ENCODE measurements at regions not wholly inside any gene's neighbourhood (a gene's known extent, or its start where the extent isn't known, plus 50 kb on each side); places are given as distances from the start of the nearest gene placed in this dataset.
"Not testable (repeated sequence)": the region's sequence is repeated elsewhere in the genome, so short reads cannot be mapped to it uniquely, and the experiment has no call there.

GRCh38 chr6:139525415-139525814 is 151.0 kb upstream of the CITED2 start:
- DNase-seq: no peak

DNA sequence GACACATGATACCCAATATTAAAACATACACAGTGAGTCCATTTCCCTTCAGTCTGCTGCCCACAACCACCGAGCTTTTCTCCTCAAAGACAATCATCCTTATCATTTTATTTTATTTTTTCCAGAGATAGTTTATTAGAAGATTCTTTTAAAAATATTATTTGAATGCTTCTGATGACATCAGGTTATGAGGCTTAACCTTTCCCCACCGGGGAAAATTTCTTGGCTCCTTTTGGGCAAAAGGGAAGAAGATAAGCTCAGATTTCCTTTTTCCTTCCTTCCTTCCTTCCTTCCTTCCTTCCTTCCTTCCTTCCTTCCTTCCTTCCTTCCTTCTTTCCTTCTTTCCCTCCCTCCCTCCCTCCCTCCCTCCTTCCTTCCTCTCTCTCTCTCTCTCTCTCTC is 149.5 kb upstream of the CITED2 start:
- DNase-seq: no peak

DNA sequence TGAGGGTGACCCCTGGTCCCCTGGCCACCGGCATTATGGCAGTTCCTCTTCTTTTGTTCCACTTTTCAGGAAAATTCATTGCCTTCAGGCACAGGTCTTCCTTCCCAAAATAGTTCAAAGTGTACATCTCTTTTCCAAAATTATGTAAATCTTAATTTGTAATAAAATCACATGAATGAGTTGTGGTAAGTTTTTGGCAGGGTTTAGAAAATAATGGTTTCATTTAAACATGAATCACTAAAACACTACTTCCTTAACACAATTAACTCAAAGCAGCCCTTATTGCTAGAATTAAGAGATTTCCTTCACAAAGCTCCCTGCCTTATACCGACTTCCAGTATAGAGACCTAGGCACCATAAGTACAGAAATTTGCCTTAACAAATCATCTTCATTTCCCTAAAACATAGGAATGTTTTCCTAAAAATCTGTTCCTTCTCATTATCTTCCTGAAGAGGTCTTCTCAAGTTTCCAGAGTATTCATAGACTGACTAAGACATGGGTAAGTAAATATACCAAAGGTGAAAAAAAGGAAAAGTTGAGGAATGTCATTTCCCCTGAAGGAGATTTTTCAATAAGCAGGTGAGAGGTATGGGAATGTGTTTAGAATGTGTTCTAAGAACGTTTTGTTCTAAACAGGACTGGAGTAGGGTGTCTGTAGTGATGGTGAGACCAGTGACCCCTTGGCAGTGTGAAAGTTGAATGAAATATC is 148.2 kb upstream of the CITED2 start:
- DNase-seq: no peak

- DNase-seq: no peak
Observed at GRCh38 chr6:139521338-139521737, 146.9 kb upstream of the CITED2 start.

GRCh38 chr6:139520321-139520768 is 145.9 kb upstream of the CITED2 start:
- DNase-seq: no peak

GRCh38 chr6:139519571-139520031 is 145.2 kb upstream of the CITED2 start:
- DNase-seq: no peak

DNA sequence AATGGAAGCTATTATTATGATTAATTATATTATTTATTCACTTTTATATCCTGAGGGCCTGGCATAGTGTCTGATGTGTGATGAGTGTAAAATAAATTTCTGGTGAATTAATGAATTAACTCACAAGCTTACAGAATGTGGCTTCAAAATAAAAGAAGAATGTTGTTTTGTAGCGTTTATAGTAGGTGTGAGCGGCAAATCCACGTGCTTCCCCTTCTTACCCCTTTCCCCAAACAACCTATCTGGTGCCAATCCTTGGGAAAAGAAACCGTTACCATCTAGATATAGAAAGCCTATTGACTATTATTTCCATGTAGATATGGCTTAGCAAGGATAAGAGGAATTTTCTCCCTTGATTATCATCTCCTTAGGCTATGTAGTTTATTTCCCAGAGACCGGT is 144.6 kb upstream of the CITED2 start:
- no peak for DNase-seq

- DNase-seq: no peak
Observed at GRCh38 chr6:139518556-139519091, 144.2 kb upstream of the CITED2 start.

- not testable (repeated sequence) for DNase-seq
Observed at GRCh38 chr6:139517998-139518555, 143.6 kb upstream of the CITED2 start.

DNA sequence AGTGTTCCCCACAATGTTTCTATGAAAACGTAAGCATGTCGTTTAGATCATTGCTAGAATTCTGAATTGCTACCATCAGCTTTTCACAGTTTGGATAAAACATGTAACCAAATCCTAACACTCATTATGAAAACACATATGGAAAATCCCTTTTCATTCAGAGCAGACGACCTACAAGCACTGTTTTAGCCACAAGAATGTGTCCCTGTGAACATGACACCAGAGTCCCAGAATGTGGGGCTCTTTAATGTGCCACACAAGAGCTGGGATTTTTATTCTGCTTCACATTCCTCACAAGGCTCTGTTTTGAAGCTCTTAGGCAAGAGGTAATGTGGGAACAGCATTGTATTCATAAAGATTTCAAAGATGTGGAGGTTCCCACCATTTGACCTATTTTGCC is 141.1 kb upstream of the CITED2 start:
- DNase-seq: no peak

GRCh38 chr6:139514819-139515218 is 140.4 kb upstream of the CITED2 start:
- DNase-seq: no peak

- no peak for DNase-seq
Observed at GRCh38 chr6:139510040-139510790, 135.8 kb upstream of the CITED2 start.

DNA sequence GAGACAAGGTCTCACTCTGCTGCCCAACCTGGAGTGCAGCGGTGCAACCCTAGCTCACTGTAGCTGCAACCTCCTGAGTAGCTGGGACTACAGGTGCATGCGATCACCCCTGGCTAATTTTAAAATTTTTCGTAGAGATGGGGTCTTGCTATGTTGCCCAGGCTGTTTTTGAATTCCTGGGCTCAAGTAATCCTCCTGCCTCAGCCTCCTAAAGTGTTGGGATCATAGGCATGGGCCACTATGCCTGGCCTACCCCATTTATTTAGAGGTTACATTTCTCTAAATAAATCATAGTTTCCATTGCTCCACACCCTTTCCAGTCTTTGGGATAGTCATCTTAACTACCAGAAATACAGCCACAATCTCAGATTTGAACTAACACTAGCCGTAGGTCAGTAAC is 134.7 kb upstream of the CITED2 start:
- DNase-seq: no peak

GRCh38 chr6:139508576-139508975 is 134.1 kb upstream of the CITED2 start:
- no peak for DNase-seq

DNA sequence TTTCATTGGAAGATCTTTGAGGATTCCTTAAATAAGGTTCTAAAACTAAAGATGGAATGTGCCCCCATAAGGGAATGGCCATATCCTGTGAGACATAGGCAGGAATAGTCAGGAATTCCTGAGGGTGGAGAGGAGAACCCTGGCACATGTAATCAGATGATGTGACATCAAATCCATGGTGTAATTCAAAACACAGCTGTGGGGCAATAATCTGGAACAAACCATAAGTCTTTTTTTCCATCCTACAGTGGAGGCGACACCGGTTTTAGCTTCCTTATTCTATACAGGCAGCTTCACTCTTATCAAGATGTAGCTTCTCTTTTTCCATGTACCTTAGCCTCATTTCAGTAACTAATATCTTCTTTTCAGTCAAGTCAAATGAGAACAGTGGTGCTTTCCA is 133.6 kb upstream of the CITED2 start:
- no peak for DNase-seq

DNA sequence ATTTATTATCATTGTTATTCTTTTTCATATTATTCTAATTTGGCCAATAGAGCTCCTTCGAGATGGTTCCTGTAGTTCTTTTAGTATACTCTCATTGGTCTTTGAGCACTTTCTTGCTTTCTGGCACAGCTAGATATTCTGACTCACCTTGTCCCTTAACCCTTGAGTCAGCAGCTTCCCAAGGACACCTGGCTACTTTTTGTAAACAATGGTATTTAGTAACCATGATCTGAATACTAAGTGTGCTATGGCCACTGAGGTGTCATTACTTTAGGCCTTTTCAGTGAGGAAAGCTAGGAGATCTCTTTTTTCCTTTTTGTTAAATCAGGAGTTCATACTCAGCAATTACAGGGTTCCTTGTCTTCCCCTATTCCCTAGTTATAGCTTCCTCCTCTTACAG is 126.5 kb upstream of the CITED2 start:
- no peak for DNase-seq

GRCh38 chr6:139498715-139499114 is 124.3 kb upstream of the CITED2 start:
- no peak for DNase-seq

DNA sequence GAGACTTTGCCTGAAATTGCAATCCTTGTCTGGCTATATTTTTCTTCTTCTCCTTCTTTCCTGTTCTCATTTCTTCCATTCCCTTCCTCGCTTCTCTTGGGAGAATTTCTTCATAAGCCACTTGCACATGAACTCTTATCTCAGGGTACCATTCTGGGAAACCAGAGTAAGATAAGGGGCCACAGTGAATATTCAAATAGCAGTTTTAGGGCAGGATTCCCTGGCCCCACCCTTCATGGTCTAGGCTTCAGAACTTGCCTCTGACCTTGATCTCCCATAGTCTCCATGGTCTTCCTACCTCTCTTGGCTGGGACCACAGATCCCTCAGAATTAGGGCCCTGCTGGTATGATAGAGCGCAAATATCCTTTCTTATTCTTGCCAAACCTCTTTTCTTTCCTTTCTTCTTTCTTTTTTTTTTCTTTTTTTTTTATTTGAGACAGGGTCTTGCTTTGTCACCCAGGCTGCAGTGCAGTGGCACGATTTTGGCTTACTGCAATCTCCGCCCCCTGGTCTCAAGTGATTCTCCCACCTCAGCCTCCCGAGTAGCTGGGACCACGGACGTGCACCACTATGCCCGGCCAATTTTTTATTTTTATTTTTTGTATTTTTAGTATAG is 123.0 kb upstream of the CITED2 start:
- no peak for DNase-seq

DNA sequence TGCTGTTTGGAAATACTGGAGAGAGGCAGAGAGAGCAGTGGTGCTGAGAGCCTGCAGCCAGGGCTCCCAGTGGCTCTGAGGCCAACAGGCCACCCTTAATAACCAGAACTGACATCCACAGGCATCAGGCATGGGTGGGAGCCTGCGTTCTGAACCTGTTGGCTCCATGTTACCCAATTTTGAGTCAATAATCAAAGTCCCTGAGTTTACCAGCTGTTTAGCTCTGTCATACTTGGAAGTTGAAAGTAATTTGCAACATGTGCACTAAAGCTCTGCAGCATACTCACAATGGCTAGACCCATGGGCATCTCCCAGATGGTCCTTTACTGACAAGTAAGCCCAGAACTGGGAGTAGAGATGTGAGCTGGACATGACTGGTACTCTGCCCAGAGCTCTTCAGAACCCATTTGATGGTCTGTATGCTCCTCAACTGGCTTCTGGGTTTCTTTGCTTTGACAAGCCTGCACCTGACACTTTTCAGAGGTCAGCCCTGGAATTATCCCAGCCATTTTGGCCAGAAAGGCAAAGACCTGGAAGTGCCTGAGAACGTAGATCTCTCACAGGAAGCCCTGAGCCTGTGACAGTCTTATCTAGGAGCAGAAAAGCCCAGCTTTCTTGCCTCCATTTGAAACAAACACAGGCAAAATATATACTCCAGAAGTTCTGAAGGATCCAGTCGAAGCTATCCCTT is 122.4 kb upstream of the CITED2 start:
- no peak for DNase-seq

DNA sequence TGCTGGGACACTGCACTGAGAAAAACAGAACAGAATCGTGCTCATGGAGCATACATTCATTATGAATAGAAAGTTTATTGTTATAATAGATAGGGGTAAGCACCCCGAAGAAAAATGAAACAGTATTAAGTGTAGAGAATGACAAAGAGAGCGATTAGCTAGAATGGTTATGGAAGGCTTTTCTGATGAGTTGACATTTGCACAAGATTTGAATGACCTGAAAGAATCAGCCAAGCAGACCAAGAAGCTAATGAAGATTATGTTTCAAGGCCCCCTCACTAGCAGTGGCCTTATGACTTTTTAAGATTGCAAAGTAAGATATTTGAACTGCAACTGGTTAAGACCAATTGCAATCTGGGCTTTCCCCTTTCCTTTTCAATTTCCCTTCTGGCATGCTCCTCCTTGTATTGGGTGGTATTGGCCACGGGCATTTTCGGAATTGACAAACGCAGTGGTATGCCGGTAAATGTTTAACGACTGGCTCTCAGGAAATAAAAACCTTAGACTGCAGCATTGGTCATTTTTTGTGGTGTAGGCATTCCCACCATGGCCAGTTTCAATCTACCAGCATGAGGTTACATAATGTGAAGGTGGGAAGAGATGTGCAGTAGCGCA is 120.0 kb upstream of the CITED2 start:
- no peak for DNase-seq

DNA sequence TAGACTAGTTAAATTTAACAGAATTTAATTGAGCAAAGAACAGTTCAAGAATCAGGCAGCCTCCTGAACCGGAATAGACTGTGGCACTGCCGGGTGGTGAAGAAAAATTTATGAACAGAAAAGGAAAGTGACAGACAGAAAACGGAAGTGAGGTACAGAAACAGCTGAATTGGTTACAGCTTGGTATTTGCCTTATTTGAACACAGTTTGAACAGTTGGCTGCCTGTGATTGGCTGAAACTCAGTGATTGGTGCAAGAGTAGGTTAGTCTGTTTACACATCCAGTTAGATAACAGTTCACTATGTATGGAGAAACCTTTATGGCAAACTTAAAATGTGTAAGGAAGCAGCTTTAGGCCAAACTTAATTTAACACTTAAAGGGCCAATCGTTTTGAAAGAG is 116.0 kb upstream of the CITED2 start:
- peak; percentile 2 for DNase-seq

- no peak for DNase-seq
Observed at GRCh38 chr6:139486476-139486799, 112.0 kb upstream of the CITED2 start.
